Kidney glomerular epithelial cell (primary cell): ENCODE measurements at regions not wholly inside any gene's neighbourhood (a gene's known extent, or its start where the extent isn't known, plus 50 kb on each side); places are given as distances from the start of the nearest gene placed in this dataset.

ENCODE experiments used
- DNase-seq: peaks from one replicate; lab custom pipeline; 2025; lab: John Stamatoyannopoulos, UW

- DNase-seq: no peak
Measured at GRCh38 chr6:77979204-77979603, 326.4 kb downstream of the MEI4 start.

GRCh38 chr6:77986380-77987034, 333.7 kb downstream of the MEI4 start:
- no peak for DNase-seq

- DNase-seq: no peak
Measured at GRCh38 chr6:77987035-77987384, 334.2 kb downstream of the MEI4 start.

DNA sequence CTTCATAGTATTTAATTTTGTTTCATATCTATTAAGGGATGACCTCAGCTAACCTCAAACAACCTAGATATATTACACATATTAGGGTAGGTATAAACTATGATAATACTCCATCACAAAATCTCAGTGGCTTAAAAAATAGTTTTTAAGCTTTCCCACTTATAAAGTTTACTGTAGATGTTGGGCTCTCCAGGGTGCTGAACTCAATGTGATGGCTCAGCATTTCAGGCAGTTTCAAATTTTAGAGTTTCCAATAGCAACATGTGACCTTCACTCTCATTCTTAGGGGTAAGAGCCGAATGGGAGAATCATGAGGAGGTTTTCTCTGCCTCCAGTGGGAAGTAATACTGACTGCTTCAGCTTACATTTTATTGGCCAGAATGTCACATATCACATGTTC, 357.3 kb downstream of the MEI4 start:
- DNase-seq: no peak

DNA sequence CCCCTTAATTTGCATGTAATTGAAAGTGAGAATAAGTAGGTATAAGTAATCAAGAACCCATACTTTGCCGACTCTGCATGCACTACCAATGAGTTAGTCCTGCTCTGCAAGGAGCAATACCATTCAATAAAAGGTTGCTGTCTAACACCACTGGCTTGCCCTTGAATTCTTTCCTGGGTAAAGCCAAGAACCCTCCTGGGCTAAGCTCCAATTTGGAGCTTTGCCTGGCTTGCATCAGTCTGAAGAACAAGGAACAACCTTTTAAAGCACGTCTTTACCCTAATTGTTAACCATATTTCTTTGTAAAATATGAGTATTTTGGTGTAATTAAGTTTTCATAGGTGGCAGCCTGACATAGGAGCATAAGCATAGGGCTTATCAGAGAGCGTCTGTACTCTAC, 367.7 kb downstream of the MEI4 start:
- DNase-seq: no peak

DNA sequence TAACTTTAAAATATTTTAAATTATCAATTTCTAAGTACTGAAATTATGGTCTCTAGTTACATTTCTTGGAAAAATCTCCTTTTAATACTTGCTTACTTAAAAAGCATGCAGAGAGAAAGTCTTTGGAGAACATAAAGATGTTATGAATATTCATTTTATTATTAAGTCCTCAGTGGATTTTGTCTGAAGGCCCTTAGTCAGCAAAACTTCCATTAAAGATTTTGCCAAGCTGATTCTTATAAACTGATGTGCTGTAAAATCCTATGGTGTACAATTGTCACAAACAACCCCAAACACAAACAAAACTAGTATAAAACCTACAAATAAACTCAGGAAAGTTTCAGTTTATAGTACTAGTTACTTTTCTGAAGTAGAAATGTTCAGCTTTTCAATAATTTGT, 372.7 kb downstream of the MEI4 start:
- DNase-seq: no peak

DNA sequence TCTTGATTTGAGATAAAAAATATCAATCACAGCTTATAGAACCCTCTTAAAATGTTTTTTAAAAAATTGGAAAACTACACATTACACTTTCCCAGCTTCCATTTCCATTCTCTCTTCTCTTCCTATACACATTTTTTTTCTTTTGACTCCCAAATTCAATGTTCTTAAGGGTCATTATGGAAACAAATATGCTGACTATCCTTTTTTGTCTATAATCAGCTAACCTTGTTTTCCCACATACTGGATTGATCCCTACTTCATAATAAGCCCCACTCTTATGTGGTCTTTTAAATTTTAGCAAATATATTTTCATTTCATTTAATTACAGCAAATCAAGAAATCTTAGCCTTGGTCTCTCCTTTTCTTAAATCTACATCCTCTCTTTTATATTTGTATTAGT, 378.4 kb downstream of the MEI4 start:
- DNase-seq: no peak

DNA sequence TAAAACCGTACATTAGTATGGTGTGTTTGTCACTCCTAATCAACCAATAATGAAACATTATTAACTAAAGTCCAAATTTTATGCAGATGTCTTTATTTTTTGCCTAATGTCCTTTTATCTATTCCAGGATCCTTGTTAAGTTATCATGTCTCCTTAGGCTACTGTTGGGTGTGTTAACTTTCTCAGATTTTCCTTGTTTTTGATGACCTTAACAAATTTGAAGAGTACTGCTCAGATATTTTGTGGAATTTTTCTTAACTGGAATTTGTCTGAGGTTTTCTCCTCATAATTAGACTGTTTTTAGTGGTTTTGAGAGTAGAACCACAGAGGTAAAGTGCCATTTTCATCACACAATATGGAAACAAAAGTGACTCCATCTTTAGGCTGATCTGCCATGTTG, 406.3 kb downstream of the MEI4 start:
- no peak for DNase-seq

GRCh38 chr6:78062993-78063392, 410.2 kb downstream of the MEI4 start:
- DNase-seq: no peak

DNA sequence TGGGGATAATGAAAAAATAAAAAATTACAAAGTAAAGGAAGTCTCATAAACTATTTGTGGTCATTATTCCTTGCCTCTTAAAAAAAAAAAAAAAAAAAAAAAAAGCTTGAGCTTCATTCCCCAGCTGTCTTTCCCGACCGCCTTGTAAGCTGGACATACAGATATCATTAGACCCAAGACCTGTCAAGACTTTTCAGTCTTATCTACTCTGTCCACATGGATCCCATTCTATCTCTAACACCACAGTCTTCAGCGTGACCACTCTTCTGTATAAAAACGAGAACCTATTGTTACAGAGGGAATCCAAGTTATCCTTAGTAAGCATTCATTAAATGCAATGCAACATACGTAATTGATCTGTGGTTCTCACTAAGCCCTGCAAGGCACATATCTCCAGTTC, 423.5 kb downstream of the MEI4 start:
- no peak for DNase-seq

DNA sequence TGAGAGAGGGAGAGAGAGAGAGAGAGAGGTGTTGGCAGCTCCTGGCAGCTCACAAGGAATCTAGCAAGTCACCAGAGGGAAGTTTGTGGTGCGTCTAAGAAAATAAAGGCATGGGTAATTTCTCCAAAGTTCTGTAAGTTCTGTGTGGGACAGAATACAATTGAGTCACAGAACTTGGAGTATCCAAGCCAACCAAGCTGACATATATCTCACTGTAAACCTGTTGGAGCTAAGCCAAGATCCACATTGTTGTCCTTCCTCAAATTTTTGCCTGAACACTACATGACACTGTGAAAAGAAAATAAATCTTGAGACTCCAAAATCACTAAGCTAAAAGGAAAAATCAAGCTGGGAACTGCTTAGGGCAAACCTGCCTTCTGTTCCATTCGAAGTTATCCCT, 436.7 kb downstream of the MEI4 start:
- DNase-seq: no peak

- DNase-seq: no peak
Measured at GRCh38 chr6:78093906-78094305, 441.1 kb downstream of the MEI4 start.

DNA sequence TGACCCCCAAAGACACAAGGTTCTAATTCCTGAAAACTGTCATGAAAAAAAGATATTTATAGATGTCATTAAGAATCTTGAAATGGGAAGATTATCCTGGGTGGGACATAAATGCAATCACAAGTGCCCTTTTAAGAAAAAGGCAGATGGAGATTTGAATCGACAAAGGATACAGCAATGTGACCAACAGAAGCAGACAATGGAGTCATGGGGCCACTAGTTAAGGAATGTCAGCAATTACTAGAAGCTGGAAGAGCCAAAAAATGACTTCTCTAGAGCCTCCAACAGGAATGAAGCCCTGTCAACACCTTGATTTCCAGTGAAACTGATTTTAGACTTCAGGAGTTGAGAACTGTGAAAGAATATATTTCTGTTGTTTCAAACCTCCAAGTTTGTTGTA, 448.5 kb downstream of the MEI4 start:
- no peak for DNase-seq

- DNase-seq: no peak
Measured at GRCh38 chr6:78110641-78111040, 457.8 kb downstream of the MEI4 start.

- DNase-seq: no peak
Measured at GRCh38 chr6:78117966-78118365, 465.1 kb downstream of the MEI4 start.

DNA sequence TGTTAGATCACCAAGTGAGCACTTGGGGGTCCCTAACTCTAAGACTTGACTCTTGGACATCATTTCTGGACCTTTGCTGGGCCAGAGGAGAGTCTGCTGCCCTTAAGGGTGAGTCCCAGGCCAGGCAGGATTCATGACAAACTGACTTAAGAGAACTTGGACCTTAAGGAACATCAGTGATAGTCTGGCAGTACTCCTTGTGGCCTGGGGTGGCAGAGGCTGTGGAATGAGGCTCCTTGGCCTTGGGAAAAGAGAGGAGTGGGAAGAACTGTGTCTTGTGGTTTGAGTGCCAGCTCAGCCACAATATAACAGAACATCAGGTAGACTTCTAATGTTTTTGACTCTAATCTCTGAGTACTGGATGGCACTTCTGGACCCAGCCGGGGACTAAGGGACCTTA, 478.7 kb downstream of the MEI4 start:
- DNase-seq: no peak

DNA sequence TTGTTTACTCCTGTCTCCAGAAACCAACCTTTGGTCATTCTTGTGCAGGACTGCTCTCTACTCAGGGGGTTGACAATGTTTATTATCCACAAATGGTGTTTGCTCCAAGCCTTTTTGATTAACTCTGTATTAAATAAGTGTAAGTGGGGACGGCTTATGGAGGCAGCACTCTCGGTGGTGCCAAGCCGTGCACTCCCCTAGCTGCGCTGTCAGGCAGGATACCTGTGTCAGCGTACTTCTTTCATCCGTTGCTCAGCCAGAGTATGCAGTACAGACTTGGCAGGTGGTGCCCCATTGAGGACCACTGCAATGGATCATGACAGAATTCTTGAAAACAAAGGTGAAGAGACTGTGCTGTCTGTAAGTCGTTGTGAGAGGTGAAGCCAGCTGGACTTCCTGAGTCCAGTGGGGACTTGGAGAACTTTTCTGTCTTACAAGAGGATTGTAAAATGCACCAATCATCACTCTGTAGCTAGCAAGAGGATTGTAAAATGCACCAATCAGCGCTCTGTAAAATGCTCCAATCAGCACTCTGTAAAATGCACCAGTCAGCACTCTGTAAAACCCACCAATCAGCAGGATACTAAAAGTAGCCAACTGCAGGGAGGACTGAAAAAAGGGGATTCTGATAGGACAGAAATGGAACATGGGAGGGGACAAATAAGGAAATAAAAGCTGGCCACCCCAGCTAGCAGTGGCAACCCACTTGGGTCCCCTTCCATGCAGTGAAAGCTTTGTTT, 480.0 kb downstream of the MEI4 start:
- DNase-seq: no peak

DNA sequence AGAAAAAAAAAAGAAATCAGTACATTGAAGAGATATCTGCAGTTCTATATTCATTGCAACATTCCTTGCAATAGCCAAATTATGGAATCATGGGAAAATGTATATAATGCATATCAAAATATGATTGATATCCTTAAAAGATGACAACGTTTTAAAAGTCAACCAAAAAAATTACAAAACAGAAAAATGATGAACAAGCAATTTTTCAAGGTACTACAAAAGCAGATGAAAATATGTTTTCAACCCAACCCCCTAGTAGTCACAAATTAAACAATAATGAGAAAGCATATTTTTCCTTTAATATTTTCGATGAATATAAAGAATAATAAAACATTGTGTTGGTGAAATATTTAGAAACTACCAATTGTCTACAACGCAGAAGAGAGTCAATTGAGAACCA, 497.6 kb downstream of the MEI4 start:
- no peak for DNase-seq

DNA sequence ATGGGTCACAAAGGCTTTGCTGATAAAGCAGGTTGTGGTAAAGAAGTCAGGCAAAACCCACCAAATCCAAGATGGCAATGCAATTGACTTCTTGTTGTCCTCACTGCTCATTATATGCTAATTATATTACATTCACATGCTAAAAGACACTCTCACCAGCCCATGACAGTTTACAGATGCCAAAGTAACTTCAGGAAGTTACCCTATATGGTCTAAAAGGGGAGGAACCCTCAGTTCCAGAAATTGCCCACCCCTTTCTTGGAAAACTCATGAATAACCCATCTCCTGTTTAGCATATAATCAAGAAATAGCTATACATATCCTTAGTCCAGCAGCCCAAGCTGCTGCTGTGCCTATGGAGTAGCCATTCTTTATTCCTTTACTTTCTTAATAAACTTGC, 501.1 kb downstream of the MEI4 start:
- DNase-seq: no peak

DNA sequence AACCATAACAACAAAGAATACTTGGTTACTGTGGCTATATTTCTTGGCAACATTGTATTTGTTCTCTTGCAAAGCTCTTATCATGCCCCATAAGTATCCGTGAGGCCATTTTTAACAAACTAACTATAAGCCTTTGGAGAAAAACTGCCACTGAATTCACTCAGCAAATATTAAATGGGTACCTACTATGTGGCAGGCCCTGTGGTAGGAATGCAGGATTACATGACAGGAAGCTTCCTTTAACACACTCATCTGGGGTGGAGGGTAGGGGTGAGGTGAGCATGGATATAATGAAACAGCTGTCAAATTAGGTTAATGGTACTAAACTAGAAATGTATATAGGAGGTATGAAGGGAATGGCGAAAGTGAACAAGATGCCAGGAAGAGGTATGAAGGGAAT, 504.8 kb downstream of the MEI4 start:
- DNase-seq: no peak

GRCh38 chr6:78188891-78189290, 536.1 kb downstream of the MEI4 start:
- DNase-seq: no peak

- DNase-seq: no peak
Measured at GRCh38 chr6:78192057-78192456, 539.2 kb downstream of the MEI4 start.

- no peak for DNase-seq
Measured at GRCh38 chr6:78199044-78199443, 546.2 kb downstream of the MEI4 start.

- no peak for DNase-seq
Measured at GRCh38 chr6:78222226-78222625, 569.4 kb downstream of the MEI4 start.
